ENCODE measurements at regions not wholly inside any gene's neighbourhood (a gene's known extent, or its start where the extent isn't known, plus 50 kb on each side); places are given as distances from the start of the nearest gene placed in this dataset.

DNA sequence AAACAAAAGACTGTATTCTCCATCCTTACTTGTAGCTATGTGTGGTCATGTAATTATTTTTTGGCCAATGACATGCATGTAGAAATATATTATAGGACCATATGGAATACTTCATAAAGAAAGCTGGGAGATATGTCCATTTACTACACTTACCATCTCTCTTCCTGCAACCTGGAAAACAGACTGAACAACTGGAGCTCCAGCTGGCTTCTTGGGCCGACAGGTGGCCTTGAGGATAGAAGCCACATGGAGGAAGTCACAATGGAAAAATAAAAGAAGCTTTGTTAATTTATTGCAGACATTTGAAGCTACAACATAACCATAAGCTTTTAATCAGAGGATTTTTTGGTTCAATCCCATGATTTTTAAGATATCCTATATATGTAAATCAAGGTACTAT lies 167.9 kb upstream of the CBLB start:
- Mint-ChIP-seq H3K36me3 (ENCODE audit: unreplicated experiment) (peaks cover 5% of the 10 kb centered on the region), H3K4me1 (ENCODE audit: low read depth, unreplicated experiment) (no peaks in the 10 kb centered on the region), H3K27me3 (ENCODE audit: unreplicated experiment) (no peaks in the 10 kb centered on the region), H3K4me3 (ENCODE audit: unreplicated experiment) (no peak overlapping the region), H3K27ac (ENCODE audit: unreplicated experiment) (no peak overlapping the region), H3K9me3 (ENCODE audit: unreplicated experiment) (peaks cover 2% of the 10 kb centered on the region)
- TF ChIP-seq, protein P1, sequence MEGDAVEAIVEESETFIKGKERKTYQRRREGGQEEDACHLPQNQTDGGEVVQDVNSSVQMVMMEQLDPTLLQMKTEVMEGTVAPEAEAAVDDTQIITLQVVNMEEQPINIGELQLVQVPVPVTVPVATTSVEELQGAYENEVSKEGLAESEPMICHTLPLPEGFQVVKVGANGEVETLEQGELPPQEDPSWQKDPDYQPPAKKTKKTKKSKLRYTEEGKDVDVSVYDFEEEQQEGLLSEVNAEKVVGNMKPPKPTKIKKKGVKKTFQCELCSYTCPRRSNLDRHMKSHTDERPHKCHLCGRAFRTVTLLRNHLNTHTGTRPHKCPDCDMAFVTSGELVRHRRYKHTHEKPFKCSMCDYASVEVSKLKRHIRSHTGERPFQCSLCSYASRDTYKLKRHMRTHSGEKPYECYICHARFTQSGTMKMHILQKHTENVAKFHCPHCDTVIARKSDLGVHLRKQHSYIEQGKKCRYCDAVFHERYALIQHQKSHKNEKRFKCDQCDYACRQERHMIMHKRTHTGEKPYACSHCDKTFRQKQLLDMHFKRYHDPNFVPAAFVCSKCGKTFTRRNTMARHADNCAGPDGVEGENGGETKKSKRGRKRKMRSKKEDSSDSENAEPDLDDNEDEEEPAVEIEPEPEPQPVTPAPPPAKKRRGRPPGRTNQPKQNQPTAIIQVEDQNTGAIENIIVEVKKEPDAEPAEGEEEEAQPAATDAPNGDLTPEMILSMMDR (IDR thresholded peaks at IDR 0.05; ENCODE audit: partially characterized antibody, unreplicated experiment): no peak
- DNase-seq: no peak

GRCh38 chr3:106047221-106047620 lies 178.4 kb upstream of the CBLB start:
- peaks cover 8% of the 10 kb centered on the region for H3K36me3 Mint-ChIP-seq (ENCODE audit: unreplicated experiment)
- H3K4me3 Mint-ChIP-seq (ENCODE audit: unreplicated experiment): no peak overlapping the region
- peaks cover 4% of the 10 kb centered on the region for H3K27me3 Mint-ChIP-seq (ENCODE audit: unreplicated experiment)
- peaks cover 4% of the 10 kb centered on the region for H3K4me1 Mint-ChIP-seq (ENCODE audit: low read depth, unreplicated experiment)
- no peak overlapping the region for H3K27ac Mint-ChIP-seq (ENCODE audit: unreplicated experiment)
- peaks cover 2% of the 10 kb centered on the region for H3K9me3 Mint-ChIP-seq (ENCODE audit: unreplicated experiment)
- no peak for DNase-seq
- TF ChIP-seq, protein P1 (IDR thresholded peaks at IDR 0.05; ENCODE audit: partially characterized antibody, unreplicated experiment): no peak

GRCh38 chr3:106048946-106049481 lies 180.2 kb upstream of the CBLB start:
- Mint-ChIP-seq H3K36me3 (ENCODE audit: unreplicated experiment) (peaks cover 8% of the 10 kb centered on the region), H3K9me3 (ENCODE audit: unreplicated experiment) (peaks cover 2% of the 10 kb centered on the region), H3K4me3 (ENCODE audit: unreplicated experiment) (no peak overlapping the region), H3K27ac (ENCODE audit: unreplicated experiment) (no peak overlapping the region), H3K27me3 (ENCODE audit: unreplicated experiment) (peaks cover 4% of the 10 kb centered on the region), H3K4me1 (ENCODE audit: low read depth, unreplicated experiment) (peaks cover 4% of the 10 kb centered on the region)
- TF ChIP-seq, protein P1 (IDR thresholded peaks at IDR 0.05; ENCODE audit: partially characterized antibody, unreplicated experiment): no peak
- DNase-seq: no peak

DNA sequence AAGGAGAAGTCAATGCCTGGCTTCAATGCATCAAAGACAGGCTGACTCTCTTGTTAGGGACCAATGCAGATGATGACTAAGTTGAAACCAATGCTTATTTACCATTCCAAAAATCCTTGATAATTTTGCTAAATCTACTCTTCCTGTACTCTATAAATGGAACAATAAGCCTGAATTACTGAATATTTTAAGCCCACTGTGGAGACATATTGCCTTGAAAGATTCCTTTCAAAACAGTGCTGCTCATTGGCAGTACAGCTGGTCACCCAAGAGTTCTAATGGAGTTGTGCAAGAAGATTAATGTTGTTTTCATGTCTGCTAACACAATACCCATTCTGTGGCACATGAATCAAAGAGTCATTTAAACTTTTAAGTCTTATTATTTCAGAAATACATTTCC lies 181.0 kb upstream of the CBLB start:
- TF ChIP-seq, protein P1 (IDR thresholded peaks at IDR 0.05; ENCODE audit: partially characterized antibody, unreplicated experiment): no peak
- Mint-ChIP-seq H3K4me1 (ENCODE audit: low read depth, unreplicated experiment) (no peaks in the 10 kb centered on the region), H3K27me3 (ENCODE audit: unreplicated experiment) (peaks cover 4% of the 10 kb centered on the region), H3K36me3 (ENCODE audit: unreplicated experiment) (peaks cover 8% of the 10 kb centered on the region), H3K4me3 (ENCODE audit: unreplicated experiment) (no peak overlapping the region), H3K27ac (ENCODE audit: unreplicated experiment) (no peak overlapping the region), H3K9me3 (ENCODE audit: unreplicated experiment) (peaks cover 2% of the 10 kb centered on the region)
- no peak for DNase-seq

DNA sequence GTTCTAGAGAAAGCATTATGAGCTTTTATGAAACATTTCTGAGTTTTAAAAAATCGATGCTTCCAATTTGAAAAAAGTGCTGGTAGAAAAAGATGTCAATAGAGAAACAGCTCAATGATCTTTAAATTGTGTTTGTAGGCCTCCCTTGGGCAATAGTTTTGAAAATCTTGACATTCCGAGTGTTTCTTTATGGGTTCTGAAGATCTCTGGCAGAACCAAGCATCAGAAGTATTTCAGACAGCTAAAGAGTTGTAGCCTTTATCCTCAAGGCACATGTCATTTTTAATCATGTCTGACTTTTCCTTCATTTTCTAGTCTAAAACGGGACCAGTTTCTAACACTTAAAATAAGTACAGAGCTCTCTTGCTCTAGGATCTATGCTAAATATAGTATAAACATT lies 188.1 kb upstream of the CBLB start:
- H3K4me1 Mint-ChIP-seq (ENCODE audit: low read depth, unreplicated experiment): no peaks in the 10 kb centered on the region
- no peak overlapping the region for H3K4me3 Mint-ChIP-seq (ENCODE audit: unreplicated experiment)
- no peak for DNase-seq
- H3K36me3 Mint-ChIP-seq (ENCODE audit: unreplicated experiment): no peaks in the 10 kb centered on the region
- H3K9me3 Mint-ChIP-seq (ENCODE audit: unreplicated experiment): no peaks in the 10 kb centered on the region
- TF ChIP-seq, protein P1 (IDR thresholded peaks at IDR 0.05; ENCODE audit: partially characterized antibody, unreplicated experiment): no peak
- no peaks in the 10 kb centered on the region for H3K27me3 Mint-ChIP-seq (ENCODE audit: unreplicated experiment)
- no peak overlapping the region for H3K27ac Mint-ChIP-seq (ENCODE audit: unreplicated experiment)

All from glutamatergic neuron (in vitro differentiated cells).